Ovary (tissue), 7 donors: ENCODE measurements at regions not wholly inside any gene's neighbourhood (a gene's known extent, or its start where the extent isn't known, plus 50 kb on each side); places are given as distances from the start of the nearest gene placed in this dataset.

Experiments
- DNase-seq, 5 donors: peaks; one replicate each; pipeline ENCODE4 v3.0.0-alpha.2; 2019 to 2020
- H3K27ac ChIP-seq, 2 donors: fragments of 200-600 bp; one replicate each; pipeline versions ENCODE4 v1.5.1 to v1.8.0; 2019 to 2022
- H3K27me3 ChIP-seq: fragments of 200-600 bp; one replicate; pipeline ENCODE4 v1.8.0; 2022
- H3K36me3 ChIP-seq: fragments of 200-600 bp; sonication (generic); one replicate; pipeline ENCODE4 v1.5.1; 2019
- H3K4me1 ChIP-seq: one replicate; pipeline ENCODE4 v1.8.1; 2013; ENCODE audit warnings: mild to moderate bottlenecking, moderate library complexity; ENCODE audit not compliant: insufficient read depth
- H3K4me3 ChIP-seq: fragments of 200-600 bp; sonication (generic); one replicate; pipeline ENCODE4 v1.5.1; 2017
- H3K9me3 ChIP-seq, 2 donors: fragments of 200-600 bp in 1 of 2; sonication (generic) in 1 of 2; one replicate each; pipeline versions ENCODE4 v1.5.1 to v1.8.1; 2013 to 2019; ENCODE audit warnings: mild to moderate bottlenecking in 1 of 2, moderate library complexity in 1 of 2
- EP300 ChIP-seq: sonication (generic); formaldehyde crosslinking; IDR thresholded peaks from one replicate; pipeline ENCODE4 v1.6.1; 2017; ENCODE audit warnings: antibody characterized with exemption
- POLR2A ChIP-seq: fragments of 450-650 bp; IDR thresholded peaks from one replicate; pipeline ENCODE4 v1.6.1; 2017; ENCODE audit warnings: antibody characterized with exemption, mild to moderate bottlenecking, moderate library complexity
- WGBS, 3 donors: extraction: QIAGEN DNeasy Blood & Tissue Kit in 1 of 3; methylation state at CpG; one replicate each; pipeline versions ENCODE4 v1.1.5 to v1.1.7; 2013 to 2017; 5-methylcytosine and 5-hydroxymethylcytosine counted together
- intact Hi-C, 4 donors: fragments of 100-400 bp; cut with DNase I; formaldehyde crosslinking; loops; one replicate each; pipeline versions ENCODE4 v1.11.0 to v1.15.1; 2022 to 2023
- TF ChIP-seq, protein P1 (sequence below), 3 donors: fragments of 450-650 bp in 2 of 3; fragments of 200-600 bp in 1 of 3; IDR thresholded peaks; one replicate each; pipeline versions ENCODE4 v1.5.1 to v1.8.0; 2016 to 2022; ENCODE audit warnings: antibody characterized with exemption in 3 of 3, mild to moderate bottlenecking in 1 of 3
- donor health status: DM: no; HTN: no; CAD: no; lungs with moderate emphysema.
- donor health status: DM: no; HTN: no; CAD: no.
- donor health status: Bipolar disorder and iron deficiency.
- donor health status: DM: no; HTN: no; CAD: no.
- donor health status: DM: yes; HTN: yes; CAD: no.

- TF ChIP-seq EP300 (no peak), POLR2A (no peak)
- TF ChIP-seq, protein P1, sequence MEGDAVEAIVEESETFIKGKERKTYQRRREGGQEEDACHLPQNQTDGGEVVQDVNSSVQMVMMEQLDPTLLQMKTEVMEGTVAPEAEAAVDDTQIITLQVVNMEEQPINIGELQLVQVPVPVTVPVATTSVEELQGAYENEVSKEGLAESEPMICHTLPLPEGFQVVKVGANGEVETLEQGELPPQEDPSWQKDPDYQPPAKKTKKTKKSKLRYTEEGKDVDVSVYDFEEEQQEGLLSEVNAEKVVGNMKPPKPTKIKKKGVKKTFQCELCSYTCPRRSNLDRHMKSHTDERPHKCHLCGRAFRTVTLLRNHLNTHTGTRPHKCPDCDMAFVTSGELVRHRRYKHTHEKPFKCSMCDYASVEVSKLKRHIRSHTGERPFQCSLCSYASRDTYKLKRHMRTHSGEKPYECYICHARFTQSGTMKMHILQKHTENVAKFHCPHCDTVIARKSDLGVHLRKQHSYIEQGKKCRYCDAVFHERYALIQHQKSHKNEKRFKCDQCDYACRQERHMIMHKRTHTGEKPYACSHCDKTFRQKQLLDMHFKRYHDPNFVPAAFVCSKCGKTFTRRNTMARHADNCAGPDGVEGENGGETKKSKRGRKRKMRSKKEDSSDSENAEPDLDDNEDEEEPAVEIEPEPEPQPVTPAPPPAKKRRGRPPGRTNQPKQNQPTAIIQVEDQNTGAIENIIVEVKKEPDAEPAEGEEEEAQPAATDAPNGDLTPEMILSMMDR (IDR thresholded peaks at IDR 0.05): no peak
- no peaks in the 10 kb centered on the region for H3K9me3 ChIP-seq
- DNase-seq: no peak
- WGBS, 3 donors: 83 to 94% (median 91%) methylated on average over 1 of the region's 1 CpG
- no peaks in the 10 kb centered on the region for H3K36me3 ChIP-seq
- intact Hi-C loops: no loop called here
- H3K4me3 ChIP-seq: no peak overlapping the region
- no peak overlapping the region for H3K27ac ChIP-seq
- H3K4me1 ChIP-seq: no peaks in the 10 kb centered on the region
- H3K27me3 ChIP-seq: no peaks in the 10 kb centered on the region
Observed at GRCh38 chr2:226399006-226399405, 400.6 kb downstream of the IRS1 start.

- H3K27me3 ChIP-seq: no peaks in the 10 kb centered on the region
- intact Hi-C loops: no loop called here
- 87 to 96% (median 93%) methylated on average over 1 of the region's 1 CpG for WGBS, 3 donors
Observed at GRCh38 chr2:226398580-226398979, 401.0 kb downstream of the IRS1 start.

DNA sequence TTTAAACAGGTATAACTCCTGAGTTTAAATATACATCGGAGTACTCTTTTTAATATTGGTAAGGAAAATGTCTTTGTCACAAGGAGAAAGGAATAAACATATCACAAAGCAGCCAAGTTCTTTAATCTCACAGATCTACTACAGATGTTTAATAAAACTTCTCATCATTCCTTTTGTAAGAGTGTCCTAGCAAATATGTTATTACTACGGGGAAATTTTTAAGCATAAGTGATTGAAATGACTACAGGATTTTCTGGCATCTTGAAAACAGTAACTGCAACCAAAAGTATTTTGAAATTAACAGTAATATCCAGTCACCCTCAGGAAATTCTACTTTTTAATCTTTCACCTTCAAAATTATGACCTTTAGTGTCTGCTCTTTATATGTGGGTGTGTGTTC, 403.1 kb downstream of the IRS1 start:
- WGBS, 3 donors: 89 to 95% (median 90%) methylated on average over 2 of the region's 2 CpGs
- no peaks in the 10 kb centered on the region for H3K9me3 ChIP-seq
- TF ChIP-seq, protein P1 (IDR thresholded peaks at IDR 0.05): no peak
- TF ChIP-seq EP300 (no peak), POLR2A (no peak)
- no peaks in the 10 kb centered on the region for H3K27me3 ChIP-seq
- no peak overlapping the region for H3K4me3 ChIP-seq
- intact Hi-C loops: no loop called here
- no peaks in the 10 kb centered on the region for H3K4me1 ChIP-seq
- no peaks in the 10 kb centered on the region for H3K36me3 ChIP-seq
- no peak for DNase-seq
- H3K27ac ChIP-seq: no peak overlapping the region

More at GRCh38 chr2:226398580-226398979, 401.0 kb downstream of the IRS1 start:
- no peak for TF ChIP-seq POLR2A
- TF ChIP-seq, protein P1 (IDR thresholded peaks at IDR 0.05): no peak
- TF ChIP-seq EP300: no peak
- Histone ChIP-seq H3K4me1 (no peaks in the 10 kb centered on the region), H3K9me3 (no peaks in the 10 kb centered on the region), H3K4me3 (no peak overlapping the region), H3K36me3 (no peaks in the 10 kb centered on the region), H3K27ac (no peak overlapping the region)
- no peak for DNase-seq

DNA sequence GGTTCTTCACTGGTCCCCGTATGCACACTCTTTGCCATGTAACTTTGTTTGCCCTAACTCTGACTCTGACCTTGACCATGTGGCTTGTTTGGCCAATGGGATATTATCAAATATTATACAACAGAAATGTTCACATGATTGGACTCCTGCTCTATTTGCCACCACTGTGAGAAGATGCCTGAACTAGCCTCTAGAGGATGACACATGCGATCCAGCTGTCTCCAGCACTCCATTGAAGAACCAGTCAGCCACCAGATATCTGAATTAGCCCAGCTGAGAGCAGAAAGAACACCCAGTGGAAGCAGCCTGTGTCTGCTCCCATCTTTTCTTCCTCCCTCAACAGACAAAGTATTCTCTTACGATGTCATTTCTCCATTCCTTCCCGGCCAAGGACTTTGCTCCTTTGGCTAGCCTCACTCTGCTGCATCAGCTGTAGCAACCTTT, 412.1 kb downstream of the IRS1 start:
- Histone ChIP-seq H3K27ac (no peak overlapping the region), H3K4me3 (no peak overlapping the region), H3K27me3 (no peaks in the 10 kb centered on the region), H3K36me3 (no peaks in the 10 kb centered on the region), H3K9me3 (no peaks in the 10 kb centered on the region), H3K4me1 (no peaks in the 10 kb centered on the region)
- TF ChIP-seq EP300 (no peak), POLR2A (no peak)
- TF ChIP-seq, protein P1 (IDR thresholded peaks at IDR 0.05): no peak
- no peak for DNase-seq
- intact Hi-C loops: no loop called here
- 90 to 94% (median 93%) methylated on average over 4 of the region's 4 CpGs for WGBS, 3 donors

DNA sequence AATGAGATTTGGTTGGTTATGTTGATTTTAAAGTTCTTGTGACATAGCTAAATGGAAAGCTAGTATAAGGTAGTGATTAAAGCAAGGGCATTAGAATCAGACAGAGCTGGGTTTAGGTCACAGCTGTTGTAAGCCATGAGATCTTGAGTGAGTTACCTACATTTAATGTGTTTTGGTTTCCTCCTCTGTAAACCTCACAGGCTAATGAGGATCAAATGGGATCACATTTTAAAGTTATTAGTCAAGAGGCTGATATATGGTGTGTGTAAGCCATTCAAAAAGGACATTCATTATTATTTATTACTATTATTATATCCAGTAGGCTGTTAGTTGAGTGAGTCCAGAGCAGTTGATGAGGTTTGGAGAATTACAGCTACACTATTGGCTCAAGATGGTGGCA, 416.2 kb downstream of the IRS1 start:
- H3K27ac ChIP-seq: no peak overlapping the region
- H3K4me3 ChIP-seq: no peak overlapping the region
- no peaks in the 10 kb centered on the region for H3K9me3 ChIP-seq
- intact Hi-C loops: no loop called here
- H3K36me3 ChIP-seq: no peaks in the 10 kb centered on the region
- no peaks in the 10 kb centered on the region for H3K27me3 ChIP-seq
- no peak for TF ChIP-seq EP300
- TF ChIP-seq POLR2A: no peak
- TF ChIP-seq, protein P1 (IDR thresholded peaks at IDR 0.05): no peak
- H3K4me1 ChIP-seq: no peaks in the 10 kb centered on the region
- DNase-seq: no peak
